Endothelial cell of umbilical vein (primary cell): ENCODE measurements at regions not wholly inside any gene's neighbourhood (a gene's known extent, or its start where the extent isn't known, plus 50 kb on each side); places are given as distances from the start of the nearest gene placed in this dataset.

Source experiments
- BruUV-seq: library from RNA; stranded (reverse); fragments of 400-500 nt; replicated peaks from 2 replicates; lab custom pipeline; 2021; lab: Mats Ljungman, UMichigan
- CTCF ChIA-PET: fragments of 300-600, 350-600 bp; sonication (Branson Sonifier 250); formaldehyde crosslinking; loops from one replicate; lab custom pipeline; 2021; ENCODE audit warnings: antibody characterized with exemption, inconsistent platforms; lab: Charles Lee
- POLR2A ChIA-PET: fragments of 300-600, 350-600 bp; sonication (Branson Sonifier 250); formaldehyde crosslinking; loops from one replicate; lab custom pipeline; 2021; ENCODE audit warnings: antibody characterized with exemption, inconsistent platforms; lab: Charles Lee
- DNase-seq: peaks from one replicate; pipeline ENCODE4 v3.0.0-alpha.2; 2011; ENCODE audit warnings: low read depth, low spot score
- FAIRE-seq: peaks from 2 replicates; lab custom pipeline; 2011; peaks lifted over from hg19 to GRCh38; lab: Jason Lieb, UNC
- H2AFZ ChIP-seq: 2 replicates; pipeline ENCODE4 v1.6.0; 2012; ENCODE audit warnings: low read depth, low read length, control low read depth, inconsistent platforms
- H3K27ac ChIP-seq: 2 replicates; pipeline ENCODE4 v1.5.1; 2011; ENCODE audit warnings: low read depth, mild to moderate bottlenecking, control low read depth, low read length, moderate library complexity; ENCODE audit not compliant: insufficient read depth
- H3K27me3 ChIP-seq, 2 experiments: 2 replicates each; pipeline versions ENCODE4 v1.6.0 to v1.6.1; 2011; ENCODE audit warnings: low read length in 2 of 2, mixed read lengths in 1 of 2; ENCODE audit not compliant: control insufficient read depth in 2 of 2, insufficient read depth in 2 of 2
- H3K36me3 ChIP-seq, 2 experiments: 2 replicates in 1 of 2; 3 replicates in 1 of 2; pipeline ENCODE4 v1.5.1; 2011; ENCODE audit warnings: low read length in 2 of 2, mild to moderate bottlenecking in 1 of 2, moderate library complexity in 1 of 2; ENCODE audit not compliant: control insufficient read depth in 2 of 2, insufficient read depth in 2 of 2; ENCODE audit errors: extremely low read depth in 1 of 2
- H3K4me1 ChIP-seq: 3 replicates; pipeline ENCODE4 v1.5.1; 2011; ENCODE audit warnings: mild to moderate bottlenecking, low read length; ENCODE audit not compliant: control insufficient read depth, insufficient read depth; ENCODE audit errors: extremely low read depth
- H3K4me2 ChIP-seq: 2 replicates; pipeline ENCODE4 v1.6.1; 2011; ENCODE audit warnings: low read length, control low read depth, mixed read lengths; ENCODE audit not compliant: insufficient read depth
- H3K4me3 ChIP-seq, 3 experiments: fragments of 200-600 bp in 1 of 3; sonication (generic), shearing (Covaris generic) in 1 of 3; replicated peaks in 1 of 3; 2 replicates each; pipeline ENCODE4 v1.5.1; 2011 to 2016; ENCODE audit warnings: control low read depth in 3 of 3, low read length in 3 of 3, mild to moderate bottlenecking in 2 of 3, inconsistent platforms in 1 of 3, low read depth in 1 of 3, moderate library complexity in 1 of 3; ENCODE audit not compliant: insufficient read depth in 1 of 3
- H3K79me2 ChIP-seq: 2 replicates; pipeline ENCODE4 v1.6.0; 2012; ENCODE audit warnings: low read length, inconsistent platforms; ENCODE audit not compliant: control insufficient read depth, insufficient read depth
- H3K9ac ChIP-seq: replicated peaks from 2 replicates; pipeline ENCODE3; 2011; ENCODE audit warnings: low read length, control low read depth; ENCODE audit not compliant: insufficient read depth; ENCODE audit errors: extremely low read depth
- H3K9me1 ChIP-seq: replicated peaks from 3 replicates; pipeline ENCODE4 v1.6.0; 2011; ENCODE audit warnings: mild to moderate bottlenecking, low read length; ENCODE audit not compliant: control insufficient read depth, insufficient read depth; ENCODE audit errors: extremely low read depth
- H3K9me3 ChIP-seq: replicated peaks from 2 replicates; pipeline ENCODE4 v1.5.1; 2012; ENCODE audit warnings: low read length, inconsistent platforms; ENCODE audit not compliant: control insufficient read depth, insufficient read depth
- H4K20me1 ChIP-seq: replicated peaks from 2 replicates; pipeline ENCODE3; 2011; ENCODE audit warnings: mild to moderate bottlenecking, low read length; ENCODE audit not compliant: control insufficient read depth, insufficient read depth; ENCODE audit errors: extremely low read depth
- CTCF ChIP-seq, 2 donors: IDR thresholded peaks; 1 replicate in 1 of 2; 2 replicates in 1 of 2; pipeline ENCODE4 v1.5.1; 2011; ENCODE audit warnings: low read length in 2 of 2, mild to moderate bottlenecking in 2 of 2, moderate library complexity in 2 of 2, control low read depth in 1 of 2, inconsistent platforms in 1 of 2, low read depth in 1 of 2; ENCODE audit not compliant: insufficient read depth in 1 of 2; ENCODE audit errors: extremely low read depth in 1 of 2
- EZH2 ChIP-seq: IDR thresholded peaks from 2 replicates; pipeline ENCODE4 v1.6.1; 2012; ENCODE audit warnings: borderline replicate concordance, low read depth, mild to moderate bottlenecking, moderate library complexity, low read length, inconsistent platforms; ENCODE audit not compliant: severe bottlenecking
- FOS ChIP-seq: IDR thresholded peaks from 2 replicates; pipeline ENCODE4 v1.6.1; 2011; ENCODE audit warnings: mild to moderate bottlenecking, low read length, moderate library complexity, borderline replicate concordance; ENCODE audit not compliant: insufficient read depth
- GATA2 ChIP-seq: IDR thresholded peaks from 2 replicates; pipeline ENCODE4 v1.7.0; 2011; ENCODE audit warnings: low read depth, mild to moderate bottlenecking, moderate library complexity, mixed read lengths, low read length; ENCODE audit not compliant: insufficient read length, insufficient read depth
- JUN ChIP-seq: IDR thresholded peaks from 2 replicates; pipeline ENCODE4 v1.6.1; 2011; ENCODE audit warnings: borderline replicate concordance, low read depth; ENCODE audit not compliant: insufficient read length, insufficient read depth
- MAX ChIP-seq: IDR thresholded peaks from 2 replicates; pipeline ENCODE4 v1.6.1; 2011; ENCODE audit not compliant: insufficient read depth, insufficient read length
- MYC ChIP-seq: IDR thresholded peaks from one replicate; pipeline ENCODE4 v1.6.1; 2011; ENCODE audit warnings: mild to moderate bottlenecking, low read depth, low read length
- POLR2A ChIP-seq: IDR thresholded peaks from 2 replicates; pipeline ENCODE4 v1.6.1; 2012; ENCODE audit warnings: low read depth, mild to moderate bottlenecking, control low read depth, low read length
- POLR2AphosphoS5 ChIP-seq: IDR thresholded peaks from 2 replicates; pipeline ENCODE4 v1.6.1; 2012; ENCODE audit warnings: low read depth, mild to moderate bottlenecking, control low read depth, low read length, moderate library complexity; ENCODE audit not compliant: insufficient read depth
- dilution Hi-C: fragments of 300-500 bp; cut with MboI; formaldehyde crosslinking; loops from one replicate; pipeline ENCODE4 v1.15.0; 2019; ENCODE audit warnings: low sequenced_read_pairs; ENCODE audit not compliant: extremely low pct_ligation_motif_present
- intact Hi-C: fragments of 100-400 bp; cut with micrococcal nuclease; formaldehyde crosslinking; loops from one replicate; pipeline ENCODE4 v1.10.0; 2022

DNA sequence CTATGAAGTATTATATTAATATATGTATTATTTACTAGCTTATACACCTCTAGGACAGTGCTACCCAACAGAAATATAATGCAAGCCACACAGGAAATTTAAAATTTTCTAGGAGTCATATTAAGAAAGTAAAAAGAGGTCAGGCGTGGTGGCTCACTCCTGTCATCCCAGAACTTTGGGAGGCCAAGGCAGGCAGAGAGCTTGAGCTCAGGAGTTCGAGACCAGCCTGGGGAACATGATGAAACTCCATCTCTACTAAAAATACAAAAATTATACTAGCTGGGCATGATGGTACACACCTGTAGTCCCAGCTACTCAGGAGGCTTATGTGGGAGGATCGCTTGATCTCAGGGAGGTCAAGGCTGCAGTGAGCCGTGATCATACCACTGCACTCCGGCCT is 237.6 kb upstream of the ZNF217 start:
- Histone ChIP-seq H3K9me3 (no peaks in the 10 kb centered on the region), H3K79me2 (no peaks in the 10 kb centered on the region), H4K20me1 (no peaks in the 10 kb centered on the region), H3K27ac (no peak overlapping the region), H3K36me3 (no peaks in the 10 kb centered on the region), H3K9ac (no peak overlapping the region), H2AFZ (no peak overlapping the region), H3K9me1 (no peaks in the 10 kb centered on the region), H3K4me2 (no peak overlapping the region), H3K4me1 (peaks cover 35% of the 10 kb centered on the region), H3K4me3 (no peak overlapping the region), H3K27me3 (no peaks in the 10 kb centered on the region)
- DNase-seq, result no peak
- ChIA-PET CTCF (interaction anchor here (1.5 kb wide), 1 partner anchor 85 kb away, joined by 9 read pairs; no protein-coding TSS in a partner anchor), POLR2A (no interaction called here)
- TF ChIP-seq POLR2AphosphoS5 (no peak), FOS (no peak), JUN (no peak), EZH2 (no peak), MAX (no peak), GATA2 (no peak), POLR2A (no peak), MYC (no peak), CTCF (IDR thresholded peaks at IDR 0.05; ENCODE audit: extremely low read depth in 1 of 2, insufficient read depth in 1 of 2, low read depth in 1 of 2, low read length in 2 of 2) (no peak)
- intact Hi-C loops (no loop called here), dilution Hi-C loops (no loop called here)
- BruUV-seq, result no TSS peak
- no peak for FAIRE-seq
